MCF 10A (cell line): ENCODE measurements at regions not wholly inside any gene's neighbourhood (a gene's known extent, or its start where the extent isn't known, plus 50 kb on each side); places are given as distances from the start of the nearest gene placed in this dataset.

Source experiments
- BruUV-seq: library from RNA; stranded (reverse); fragments of 400-500 nt; replicated peaks from 2 replicates; lab custom pipeline; 2021; lab: Mats Ljungman, UMichigan
- CTCF ChIA-PET: fragments of 300-600 bp; sonication (Branson Sonifier 250); formaldehyde crosslinking; extraction: SDS; loops from one replicate; lab custom pipeline; 2021; ENCODE audit warnings: antibody characterized with exemption, inconsistent platforms; lab: Yijun Ruan, JAX
- POLR2A ChIA-PET: fragments of 300-600, 350-650 bp; sonication (Branson Sonifier 250); formaldehyde crosslinking; extraction: SDS; loops from one replicate; lab custom pipeline; 2020; ENCODE audit warnings: antibody characterized with exemption, inconsistent platforms; lab: Yijun Ruan, JAX
- DNase-seq: peaks from one replicate; pipeline ENCODE4 v3.0.0-alpha.2; 2018; ENCODE audit not compliant: unreplicated experiment
- H3K27ac Mint-ChIP-seq: one replicate; pipeline ENCODE4 v1.8.0; 2022; ENCODE audit warnings: mild to moderate bottlenecking, low read depth, mixed read lengths; ENCODE audit not compliant: unreplicated experiment
- H3K27me3 Mint-ChIP-seq: one replicate; pipeline ENCODE4 v1.8.0; 2022; ENCODE audit warnings: mixed read lengths; ENCODE audit not compliant: insufficient read depth, unreplicated experiment
- H3K36me3 Mint-ChIP-seq: one replicate; pipeline ENCODE4 v1.8.0; 2022; ENCODE audit warnings: mild to moderate bottlenecking, moderate library complexity, mixed read lengths; ENCODE audit not compliant: insufficient read depth, unreplicated experiment
- H3K4me1 Mint-ChIP-seq: one replicate; pipeline ENCODE4 v1.8.0; 2022; ENCODE audit warnings: mixed read lengths; ENCODE audit not compliant: insufficient read depth, unreplicated experiment
- H3K4me3 Mint-ChIP-seq: one replicate; pipeline ENCODE4 v1.8.0; 2022; ENCODE audit warnings: mild to moderate bottlenecking, moderate library complexity, mixed read lengths; ENCODE audit not compliant: unreplicated experiment
- H3K9me3 Mint-ChIP-seq: one replicate; pipeline ENCODE4 v1.8.0; 2022; ENCODE audit warnings: mixed read lengths; ENCODE audit not compliant: unreplicated experiment
- intact Hi-C: fragments of 100-400 bp; cut with micrococcal nuclease; formaldehyde crosslinking; loops from 2 replicates; pipeline ENCODE4 v1.14.1; 2022
- TF ChIP-seq, protein P1 (sequence below): fragments of 200-600 bp; IDR thresholded peaks from one replicate; pipeline ENCODE4 v1.8.0; 2022; ENCODE audit warnings: antibody characterized with exemption, mild to moderate bottlenecking; ENCODE audit not compliant: unreplicated experiment

GRCh38 chr11:112367461-112367860 lies 106.8 kb upstream of the PLET1 start:
- Mint-ChIP-seq H3K27me3 (no peaks in the 10 kb centered on the region), H3K4me1 (peaks cover 14% of the 10 kb centered on the region), H3K9me3 (no peaks in the 10 kb centered on the region), H3K36me3 (no peaks in the 10 kb centered on the region), H3K4me3 (no peak overlapping the region), H3K27ac (no peak overlapping the region)
- DNase-seq, result no peak
- intact Hi-C loops, result loop anchor here (5.0 kb wide), 1 partner anchor 75 kb away; no protein-coding TSS in a partner anchor
- TF ChIP-seq, protein P1, sequence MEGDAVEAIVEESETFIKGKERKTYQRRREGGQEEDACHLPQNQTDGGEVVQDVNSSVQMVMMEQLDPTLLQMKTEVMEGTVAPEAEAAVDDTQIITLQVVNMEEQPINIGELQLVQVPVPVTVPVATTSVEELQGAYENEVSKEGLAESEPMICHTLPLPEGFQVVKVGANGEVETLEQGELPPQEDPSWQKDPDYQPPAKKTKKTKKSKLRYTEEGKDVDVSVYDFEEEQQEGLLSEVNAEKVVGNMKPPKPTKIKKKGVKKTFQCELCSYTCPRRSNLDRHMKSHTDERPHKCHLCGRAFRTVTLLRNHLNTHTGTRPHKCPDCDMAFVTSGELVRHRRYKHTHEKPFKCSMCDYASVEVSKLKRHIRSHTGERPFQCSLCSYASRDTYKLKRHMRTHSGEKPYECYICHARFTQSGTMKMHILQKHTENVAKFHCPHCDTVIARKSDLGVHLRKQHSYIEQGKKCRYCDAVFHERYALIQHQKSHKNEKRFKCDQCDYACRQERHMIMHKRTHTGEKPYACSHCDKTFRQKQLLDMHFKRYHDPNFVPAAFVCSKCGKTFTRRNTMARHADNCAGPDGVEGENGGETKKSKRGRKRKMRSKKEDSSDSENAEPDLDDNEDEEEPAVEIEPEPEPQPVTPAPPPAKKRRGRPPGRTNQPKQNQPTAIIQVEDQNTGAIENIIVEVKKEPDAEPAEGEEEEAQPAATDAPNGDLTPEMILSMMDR, result no peak
- BruUV-seq, result no TSS peak
- ChIA-PET POLR2A (no interaction called here), CTCF (interaction anchor here (0.6 kb wide), 1 partner anchor 165 kb away, joined by 6 read pairs; no protein-coding TSS in a partner anchor)

- no TSS peak for BruUV-seq
- no peaks in the 10 kb centered on the region for H3K36me3 Mint-ChIP-seq
- intact Hi-C loops, result loop anchor here (5.0 kb wide), 1 partner anchor 76 kb away; no protein-coding TSS in a partner anchor
- H3K9me3 Mint-ChIP-seq, result no peaks in the 10 kb centered on the region
- no peak overlapping the region for H3K4me3 Mint-ChIP-seq
- POLR2A ChIA-PET, result no interaction called here
- no peak overlapping the region for H3K27ac Mint-ChIP-seq
- no peaks in the 10 kb centered on the region for H3K27me3 Mint-ChIP-seq
- TF ChIP-seq, protein P1, result no peak
- peaks cover 14% of the 10 kb centered on the region for H3K4me1 Mint-ChIP-seq
- DNase-seq, result no peak
- CTCF ChIA-PET, result interaction anchor here (0.6 kb wide), 2 partner anchors 30 to 165 kb away, joined by 3 to 6 read pairs; no protein-coding TSS in a partner anchor
Observed at GRCh38 chr11:112367895-112368294, 107.2 kb upstream of the PLET1 start.

DNA sequence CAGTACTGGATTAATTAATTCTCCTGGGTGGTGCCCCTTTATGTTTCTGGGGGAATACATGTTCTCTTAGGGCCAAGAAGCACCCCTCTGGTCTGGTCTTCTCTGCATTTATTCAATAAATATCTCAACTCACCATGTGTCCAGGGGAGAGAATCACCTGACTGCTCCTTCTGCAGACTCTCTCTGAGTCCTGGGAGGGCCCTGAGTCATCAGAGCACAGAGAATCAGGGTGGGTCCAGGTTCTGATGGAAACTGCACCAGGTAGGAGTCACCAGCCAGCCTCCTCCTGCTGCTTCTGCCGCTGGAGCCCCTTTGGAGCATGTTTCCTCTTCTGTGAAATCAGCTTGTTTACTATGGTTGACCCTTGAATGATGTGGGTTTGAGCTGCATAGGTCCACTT lies 107.7 kb upstream of the PLET1 start:
- no peak for DNase-seq
- ChIA-PET CTCF (interaction anchor here (0.6 kb wide), 1 partner anchor 30 kb away, joined by 3 read pairs; no protein-coding TSS in a partner anchor), POLR2A (interaction anchor here (0.8 kb wide), 1 partner anchor 89 kb away, joined by 3 read pairs; no protein-coding TSS in a partner anchor)
- peaks cover 14% of the 10 kb centered on the region for H3K4me1 Mint-ChIP-seq
- H3K36me3 Mint-ChIP-seq, result no peaks in the 10 kb centered on the region
- no peak overlapping the region for H3K4me3 Mint-ChIP-seq
- no peak overlapping the region for H3K27ac Mint-ChIP-seq
- BruUV-seq, result no TSS peak
- TF ChIP-seq, protein P1, result no peak
- H3K27me3 Mint-ChIP-seq, result no peaks in the 10 kb centered on the region
- intact Hi-C loops, result loop anchor here (5.0 kb wide), 1 partner anchor 76 kb away; no protein-coding TSS in a partner anchor
- no peaks in the 10 kb centered on the region for H3K9me3 Mint-ChIP-seq

DNA sequence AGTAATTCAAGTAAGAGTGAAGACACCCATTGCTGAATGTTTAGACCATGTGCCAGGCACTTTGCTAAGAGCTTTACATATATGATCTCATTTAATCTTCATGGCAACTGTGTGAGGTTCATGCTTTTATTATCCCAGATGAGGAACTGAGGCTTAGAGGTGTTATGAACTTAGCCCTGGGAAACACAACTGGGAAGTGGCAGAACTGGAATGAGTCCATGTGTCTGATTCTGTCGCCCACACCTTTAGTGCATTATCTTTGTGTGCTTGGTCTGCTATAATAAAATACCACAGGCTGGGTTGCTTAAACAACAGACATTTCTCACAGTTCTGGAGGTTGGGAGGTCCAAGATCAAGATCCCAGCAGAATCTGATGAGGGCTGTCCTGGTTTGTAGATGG lies 108.7 kb upstream of the PLET1 start:
- Mint-ChIP-seq H3K4me3 (no peak overlapping the region), H3K27me3 (no peaks in the 10 kb centered on the region), H3K27ac (no peak overlapping the region), H3K9me3 (no peaks in the 10 kb centered on the region), H3K4me1 (peaks cover 8% of the 10 kb centered on the region), H3K36me3 (no peaks in the 10 kb centered on the region)
- DNase-seq, result no peak
- TF ChIP-seq, protein P1, result no peak
- ChIA-PET POLR2A (no interaction called here), CTCF (no interaction called here)
- intact Hi-C loops, result loop anchor here (5.0 kb wide), 1 partner anchor 77 kb away; no protein-coding TSS in a partner anchor
- no TSS peak for BruUV-seq
